Iris pigment epithelial cell (primary cell): ENCODE measurements at regions not wholly inside any gene's neighbourhood (a gene's known extent, or its start where the extent isn't known, plus 50 kb on each side); places are given as distances from the start of the nearest gene placed in this dataset.
"Not testable (repeated sequence)": the region's sequence is repeated elsewhere in the genome, so short reads cannot be mapped to it uniquely, and the experiment has no call there.

Source experiments
- DNase-seq: peaks from one replicate; pipeline ENCODE4 v3.0.0-alpha.2; 2011; ENCODE audit warnings: low read depth

GRCh38 chr4:129999156-129999555 lies 903.2 kb downstream of the C4orf33 start:
- no peak for DNase-seq

GRCh38 chr4:130008461-130008860 lies 912.5 kb downstream of the C4orf33 start:
- no peak for DNase-seq

GRCh38 chr4:130012806-130013205 lies 916.9 kb downstream of the C4orf33 start:
- not testable (repeated sequence) for DNase-seq

- no peak for DNase-seq
Measured at GRCh38 chr4:130021706-130022105, 925.8 kb downstream of the C4orf33 start.

GRCh38 chr4:130023088-130023487 lies 927.1 kb downstream of the C4orf33 start:
- DNase-seq = no peak

GRCh38 chr4:130025701-130026100 lies 929.7 kb downstream of the C4orf33 start:
- no peak for DNase-seq

- DNase-seq = no peak
Measured at GRCh38 chr4:130026185-130026584, 930.2 kb downstream of the C4orf33 start.

- DNase-seq = no peak
Measured at GRCh38 chr4:130027973-130028372, 932.0 kb downstream of the C4orf33 start.

GRCh38 chr4:130028552-130028951 lies 932.6 kb downstream of the C4orf33 start:
- no peak for DNase-seq

GRCh38 chr4:130029442-130029841 lies 933.5 kb downstream of the C4orf33 start:
- no peak for DNase-seq

GRCh38 chr4:130031858-130032257 lies 935.9 kb downstream of the C4orf33 start:
- no peak for DNase-seq

GRCh38 chr4:130033657-130034056 lies 937.7 kb downstream of the C4orf33 start:
- not testable (repeated sequence) for DNase-seq

- no peak for DNase-seq
Measured at GRCh38 chr4:130034876-130035275, 938.9 kb downstream of the C4orf33 start.

GRCh38 chr4:130035391-130035790 lies 939.4 kb downstream of the C4orf33 start:
- no peak for DNase-seq

- DNase-seq = not testable (repeated sequence)
Measured at GRCh38 chr4:130037866-130038265, 941.9 kb downstream of the C4orf33 start.

GRCh38 chr4:130038540-130038939 lies 942.6 kb downstream of the C4orf33 start:
- DNase-seq = not testable (repeated sequence)

GRCh38 chr4:130043732-130044160 lies 947.8 kb downstream of the C4orf33 start:
- DNase-seq = no peak

- no peak for DNase-seq
Measured at GRCh38 chr4:130044788-130045531, 949.0 kb downstream of the C4orf33 start.

GRCh38 chr4:130053723-130054122 lies 957.8 kb downstream of the C4orf33 start:
- DNase-seq = no peak

GRCh38 chr4:130054908-130055307 lies 959.0 kb downstream of the C4orf33 start:
- DNase-seq = no peak

GRCh38 chr4:130056286-130056685 lies 960.3 kb downstream of the C4orf33 start:
- no peak for DNase-seq

- no peak for DNase-seq
Measured at GRCh38 chr4:130064471-130064870, 968.5 kb downstream of the C4orf33 start.

- DNase-seq = no peak
Measured at GRCh38 chr4:130067419-130067818, 971.5 kb downstream of the C4orf33 start.

- no peak for DNase-seq
Measured at GRCh38 chr4:130068072-130068471, 972.1 kb downstream of the C4orf33 start.
